ENCODE measurements at regions not wholly inside any gene's neighbourhood (a gene's known extent, or its start where the extent isn't known, plus 50 kb on each side); places are given as distances from the start of the nearest gene placed in this dataset.

GRCh38 chr3:27657871-27658270 lies 64.3 kb downstream of the EOMES start:
- DNase-seq, result no peak
- no TSS peak for BruUV-seq (replicated peaks)
- H3K36me3 Mint-ChIP-seq (ENCODE audit: insufficient read depth, unreplicated experiment), result no peaks in the 10 kb centered on the region
- ChIA-PET CTCF (no interaction called here), POLR2A (no interaction called here)
- Histone ChIP-seq H3K4me1 (no peaks in the 10 kb centered on the region), H3K9me3 (no peaks in the 10 kb centered on the region), H3K27me3 (replicated peaks; ENCODE audit: control insufficient read depth, insufficient read depth, low read length) (no peaks in the 10 kb centered on the region), H3K36me3 (ENCODE audit: control insufficient read depth, insufficient read depth, low read length) (no peaks in the 10 kb centered on the region), H3K4me3 (ENCODE audit: low read depth, low read length) (no peak overlapping the region)
- H3K9me3 Mint-ChIP-seq (ENCODE audit: unreplicated experiment), result no peaks in the 10 kb centered on the region
- no peaks in the 10 kb centered on the region for H3K4me1 Mint-ChIP-seq (ENCODE audit: low read depth, unreplicated experiment)
- no peak overlapping the region for H3K4me3 Mint-ChIP-seq (ENCODE audit: unreplicated experiment)
- no peak overlapping the region for H3K27ac Mint-ChIP-seq (ENCODE audit: unreplicated experiment)
- TF ChIP-seq CTCF (IDR thresholded peaks at IDR 0.05; ENCODE audit: insufficient read depth in 1 of 2, low read depth in 1 of 2, low read length in 1 of 2, severe bottlenecking in 1 of 2, unreplicated experiment in 1 of 2), result no peak
- H3K27me3 Mint-ChIP-seq (ENCODE audit: insufficient read depth, unreplicated experiment), result no peaks in the 10 kb centered on the region
- intact Hi-C loops (cut with micrococcal nuclease; ENCODE audit: unreplicated experiment), result loop anchor here (2.0 to 5.0 kb wide), 2 partner anchors 173 to 301 kb away; partner anchors contain the start of gene SLC4A7

GRCh38 chr3:27657404-27657803 lies 64.7 kb downstream of the EOMES start:
- Histone ChIP-seq H3K9me3 (no peaks in the 10 kb centered on the region), H3K27me3 (replicated peaks; ENCODE audit: control insufficient read depth, insufficient read depth, low read length) (no peaks in the 10 kb centered on the region), H3K36me3 (ENCODE audit: control insufficient read depth, insufficient read depth, low read length) (no peaks in the 10 kb centered on the region), H3K4me3 (ENCODE audit: low read depth, low read length) (no peak overlapping the region), H3K4me1 (no peaks in the 10 kb centered on the region)
- TF ChIP-seq CTCF (IDR thresholded peaks at IDR 0.05; ENCODE audit: insufficient read depth in 1 of 2, low read depth in 1 of 2, low read length in 1 of 2, severe bottlenecking in 1 of 2, unreplicated experiment in 1 of 2), result no peak
- ChIA-PET CTCF (no interaction called here), POLR2A (no interaction called here)
- Mint-ChIP-seq H3K27ac (ENCODE audit: unreplicated experiment) (no peak overlapping the region), H3K4me3 (ENCODE audit: unreplicated experiment) (no peak overlapping the region), H3K36me3 (ENCODE audit: insufficient read depth, unreplicated experiment) (no peaks in the 10 kb centered on the region), H3K4me1 (ENCODE audit: low read depth, unreplicated experiment) (no peaks in the 10 kb centered on the region), H3K9me3 (ENCODE audit: unreplicated experiment) (no peaks in the 10 kb centered on the region), H3K27me3 (ENCODE audit: insufficient read depth, unreplicated experiment) (no peaks in the 10 kb centered on the region)
- DNase-seq, result no peak
- no TSS peak for BruUV-seq (replicated peaks)
- intact Hi-C loops (cut with micrococcal nuclease; ENCODE audit: unreplicated experiment), result loop anchor here (5.0 kb wide), 1 partner anchor 300 kb away; no protein-coding TSS in a partner anchor

- Mint-ChIP-seq H3K9me3 (ENCODE audit: unreplicated experiment) (no peaks in the 10 kb centered on the region), H3K4me3 (ENCODE audit: unreplicated experiment) (no peak overlapping the region), H3K4me1 (ENCODE audit: low read depth, unreplicated experiment) (no peaks in the 10 kb centered on the region), H3K27ac (ENCODE audit: unreplicated experiment) (no peak overlapping the region), H3K27me3 (ENCODE audit: insufficient read depth, unreplicated experiment) (no peaks in the 10 kb centered on the region), H3K36me3 (ENCODE audit: insufficient read depth, unreplicated experiment) (no peaks in the 10 kb centered on the region)
- no peaks in the 10 kb centered on the region for H3K9me3 ChIP-seq
- intact Hi-C loops (cut with micrococcal nuclease; ENCODE audit: unreplicated experiment), result loop anchor here (5.0 kb wide), 1 partner anchor 299 kb away; no protein-coding TSS in a partner anchor
- H3K4me3 ChIP-seq (ENCODE audit: low read depth, low read length), result no peak overlapping the region
- ChIA-PET POLR2A (interaction anchor here (0.6 kb wide), 1 partner anchor 694 kb away, joined by 3 read pairs; no protein-coding TSS in a partner anchor), CTCF (no interaction called here)
- DNase-seq, result no peak
- no TSS peak for BruUV-seq (replicated peaks)
- TF ChIP-seq CTCF (IDR thresholded peaks at IDR 0.05; ENCODE audit: insufficient read depth in 1 of 2, low read depth in 1 of 2, low read length in 1 of 2, severe bottlenecking in 1 of 2, unreplicated experiment in 1 of 2), result no peak
- no peaks in the 10 kb centered on the region for H3K36me3 ChIP-seq (ENCODE audit: control insufficient read depth, insufficient read depth, low read length)
- no peaks in the 10 kb centered on the region for H3K4me1 ChIP-seq
- H3K27me3 ChIP-seq (replicated peaks; ENCODE audit: control insufficient read depth, insufficient read depth, low read length), result no peaks in the 10 kb centered on the region
Observed at GRCh38 chr3:27656790-27657189, 65.3 kb downstream of the EOMES start.

Measured in Caco-2 (cell line).